Right forelimb (tissue), 1 donor: ENCODE measurements at regions not wholly inside any gene's neighbourhood (a gene's known extent, or its start where the extent isn't known, plus 50 kb on each side); places are given as distances from the start of the nearest gene placed in this dataset.

Experiments used
- DNase-seq: peaks from one replicate; pipeline ENCODE4 v3.0.0-alpha.2; 2018

- DNase-seq, result peak; percentile 83
Measured at GRCh38 chr11:69918938-69919650, 99.9 kb upstream of the FGF3 start.

DNA sequence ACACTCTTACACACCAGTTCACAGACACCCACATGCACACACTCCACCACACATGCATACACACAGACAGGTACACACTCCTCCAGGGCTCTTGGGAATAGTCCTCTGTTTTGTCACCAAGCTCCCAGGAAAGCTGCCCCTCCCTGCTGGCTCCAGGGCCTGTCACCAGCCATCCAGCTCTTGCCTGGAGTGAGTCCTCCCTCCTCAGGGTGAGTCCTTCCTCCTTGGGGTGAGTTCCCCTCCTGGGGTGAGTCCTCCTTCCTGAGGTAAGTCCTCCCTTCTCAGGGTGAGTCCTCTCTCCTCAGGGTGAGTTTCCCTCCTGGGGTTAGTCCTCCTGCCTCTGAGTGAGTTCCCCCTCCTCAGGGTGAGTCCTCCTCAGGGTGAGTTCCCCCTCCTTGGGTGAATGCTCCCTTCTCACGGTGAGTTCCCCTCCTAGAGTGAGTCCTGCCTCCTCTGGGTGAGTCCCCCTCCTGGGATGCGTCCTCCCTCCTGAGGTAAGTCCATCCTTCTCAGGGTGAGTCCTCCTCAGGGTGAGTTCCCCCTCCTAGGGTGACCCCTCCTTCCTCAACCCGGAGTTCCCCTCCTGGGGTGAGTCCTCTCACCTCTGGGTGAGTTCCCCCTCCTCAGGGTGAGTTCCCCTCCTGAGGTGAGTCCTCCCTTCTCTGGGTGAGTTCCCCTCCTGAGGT, 100.6 kb upstream of the FGF3 start:
- DNase-seq, result peak; percentile 34

DNA sequence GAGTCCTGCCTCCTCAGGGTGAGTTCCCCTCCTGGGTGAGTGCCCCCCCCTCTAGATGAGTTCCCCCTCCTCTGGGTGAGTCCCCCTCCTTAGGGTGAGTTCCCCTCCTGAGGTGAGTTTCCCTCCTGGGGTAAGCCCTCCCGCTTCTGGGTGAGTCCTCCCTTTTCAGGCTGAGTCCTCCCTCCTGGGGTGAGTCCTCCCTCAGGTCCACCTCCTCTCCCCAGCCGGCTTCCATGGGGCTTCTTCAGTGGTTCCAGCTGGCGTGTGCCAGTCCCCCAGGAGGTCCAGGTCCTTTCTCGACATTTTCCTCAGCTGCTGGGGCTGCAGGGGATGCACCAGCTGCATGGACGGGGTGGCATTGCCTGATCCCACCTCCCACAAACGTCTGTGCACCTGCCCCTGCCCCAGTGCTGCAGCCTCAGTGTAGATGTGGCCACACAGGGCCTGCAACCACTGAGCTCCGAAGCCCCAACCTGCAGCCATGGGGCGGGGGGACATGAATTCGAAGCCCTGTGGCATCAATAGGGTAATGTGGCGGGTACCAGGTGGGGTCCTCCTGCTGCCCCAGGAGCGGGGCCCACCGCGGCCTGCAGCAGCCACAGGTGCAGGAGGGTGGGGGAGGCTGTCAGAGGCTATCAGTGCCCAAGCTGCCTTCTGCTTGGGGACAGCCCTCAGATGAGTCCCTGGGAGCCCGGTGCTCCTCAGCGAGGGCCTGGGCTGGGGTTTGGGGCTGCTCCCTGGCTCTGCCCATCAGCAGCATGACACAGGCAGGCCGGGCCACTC, 101.3 kb upstream of the FGF3 start:
- peak; percentile 34 for DNase-seq

DNA sequence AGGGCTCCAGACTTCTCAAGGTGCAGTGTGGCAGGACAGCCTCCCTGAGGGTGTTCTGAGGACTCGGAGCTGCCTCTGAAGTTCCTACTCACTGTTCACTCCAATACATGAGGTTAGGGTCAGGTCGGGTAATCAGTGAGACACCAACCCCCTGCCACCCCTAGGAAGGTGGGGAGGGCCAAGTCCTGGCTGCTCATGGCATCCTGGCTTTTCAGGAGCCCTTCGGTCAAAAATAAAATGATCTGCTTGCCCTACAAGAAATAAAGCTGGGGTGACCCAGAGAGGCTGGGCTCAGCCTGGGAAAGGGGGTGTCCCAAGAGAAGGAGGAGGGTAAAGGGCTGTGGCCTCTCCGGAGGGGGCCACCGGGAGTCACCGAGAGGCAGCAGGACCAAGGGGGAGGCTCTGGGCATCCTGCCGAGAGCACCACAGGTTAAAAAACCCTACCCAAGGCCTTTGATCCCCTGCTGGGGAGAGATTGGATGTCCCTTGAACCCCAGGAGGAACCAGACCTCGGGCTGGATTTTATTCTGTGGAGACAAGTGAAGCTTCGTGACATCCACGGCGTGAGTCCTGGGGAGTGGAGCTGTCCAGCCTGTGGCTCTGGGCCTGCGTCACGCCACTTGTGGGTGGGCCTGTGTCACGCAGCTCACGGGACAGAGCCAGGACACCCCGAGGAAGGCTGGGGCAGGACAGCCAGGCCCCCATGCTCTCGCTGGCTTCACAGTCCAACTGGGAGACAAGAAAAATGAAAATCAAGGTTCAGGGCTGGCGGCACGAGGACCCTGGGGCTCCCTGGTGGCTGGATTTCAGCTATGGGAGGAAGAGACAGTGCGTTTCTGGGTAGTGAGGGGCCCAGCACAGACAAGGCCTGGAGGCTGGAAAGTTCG, 102.2 kb upstream of the FGF3 start:
- DNase-seq, result peak; percentile 37

DNA sequence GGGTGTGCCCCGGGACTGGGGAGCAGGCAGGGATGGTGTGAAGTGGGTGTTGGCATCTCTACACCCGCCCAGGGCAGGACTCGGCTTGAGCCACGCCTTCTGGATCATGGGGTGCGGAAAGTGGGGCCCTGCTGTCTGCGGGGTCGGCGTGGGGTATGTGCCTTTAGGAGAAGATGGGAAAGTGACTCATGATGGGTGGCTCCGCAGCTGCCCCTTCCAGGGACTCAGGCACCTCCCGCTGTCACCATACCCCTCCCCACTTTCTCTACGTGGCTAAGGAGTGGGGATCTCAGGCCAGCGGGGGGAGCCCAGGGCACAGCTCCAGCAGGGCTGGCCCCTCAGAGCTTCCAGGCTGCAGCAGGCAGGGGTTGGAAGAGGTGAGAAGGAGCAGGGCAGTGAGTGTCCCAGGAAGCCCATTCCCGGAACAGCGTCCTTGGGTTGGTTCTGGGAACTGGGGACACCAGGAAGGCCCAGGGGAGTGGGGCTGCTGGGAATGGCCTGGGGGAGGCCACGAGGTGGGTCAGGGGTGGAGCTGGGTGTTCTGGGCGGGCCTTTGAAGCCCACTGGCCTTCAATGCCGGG, 102.9 kb upstream of the FGF3 start:
- peak; percentile 38 for DNase-seq

- peak; percentile 7 for DNase-seq
Measured at GRCh38 chr11:69922596-69923111, 103.4 kb upstream of the FGF3 start.

DNA sequence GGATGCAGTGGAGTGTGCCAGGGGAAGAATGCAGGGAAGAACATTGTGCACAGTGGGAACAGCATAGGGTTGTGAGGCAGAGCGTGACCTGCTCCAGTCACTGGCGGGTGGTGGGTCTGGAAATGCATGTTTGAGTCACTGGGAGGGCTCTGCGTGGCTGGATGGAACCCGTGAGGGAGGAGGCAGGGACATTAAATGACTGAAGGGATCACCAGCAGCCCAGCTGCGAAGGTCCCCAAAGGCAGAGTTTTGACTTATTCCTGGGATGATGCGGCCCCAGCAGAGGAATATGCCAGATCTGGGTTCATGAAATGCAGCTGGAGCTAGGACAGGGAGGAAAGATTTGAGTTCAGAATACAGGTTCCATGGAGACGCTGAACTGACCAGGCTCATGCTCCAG, 104.0 kb upstream of the FGF3 start:
- DNase-seq, result peak; percentile 21

DNA sequence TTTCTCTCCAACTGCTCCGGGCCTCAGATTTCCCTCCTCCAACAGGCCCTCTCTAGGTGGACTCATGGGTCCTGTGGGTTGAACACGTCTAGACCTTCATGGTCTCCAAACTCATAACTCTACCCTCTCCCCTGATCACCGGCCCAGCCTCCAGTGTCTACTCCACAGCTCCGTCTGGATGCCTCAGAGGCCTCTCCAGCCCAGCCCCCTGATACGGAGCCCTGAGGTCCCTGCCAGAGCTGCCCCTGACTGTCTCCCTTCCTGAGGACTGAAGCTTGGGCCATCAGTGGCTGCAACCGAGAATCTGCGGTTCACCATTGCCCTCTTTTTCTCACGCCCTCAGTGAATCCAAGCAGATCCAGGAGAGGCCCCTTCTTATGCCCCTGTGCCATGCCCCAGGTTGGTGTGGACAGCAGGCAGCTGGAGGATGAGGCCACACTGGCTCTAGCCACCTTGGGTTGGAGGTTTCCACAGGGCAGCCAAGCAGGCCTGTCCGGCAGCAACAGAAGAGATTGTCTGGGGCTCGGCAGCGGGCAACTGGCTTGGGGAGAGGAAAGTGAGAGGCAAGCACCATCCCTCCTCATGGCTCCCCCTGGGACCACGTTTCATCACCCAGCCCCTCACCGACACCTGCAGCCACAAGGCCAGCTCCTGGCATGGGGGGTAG, 104.6 kb upstream of the FGF3 start:
- DNase-seq, result peak; percentile 34

DNA sequence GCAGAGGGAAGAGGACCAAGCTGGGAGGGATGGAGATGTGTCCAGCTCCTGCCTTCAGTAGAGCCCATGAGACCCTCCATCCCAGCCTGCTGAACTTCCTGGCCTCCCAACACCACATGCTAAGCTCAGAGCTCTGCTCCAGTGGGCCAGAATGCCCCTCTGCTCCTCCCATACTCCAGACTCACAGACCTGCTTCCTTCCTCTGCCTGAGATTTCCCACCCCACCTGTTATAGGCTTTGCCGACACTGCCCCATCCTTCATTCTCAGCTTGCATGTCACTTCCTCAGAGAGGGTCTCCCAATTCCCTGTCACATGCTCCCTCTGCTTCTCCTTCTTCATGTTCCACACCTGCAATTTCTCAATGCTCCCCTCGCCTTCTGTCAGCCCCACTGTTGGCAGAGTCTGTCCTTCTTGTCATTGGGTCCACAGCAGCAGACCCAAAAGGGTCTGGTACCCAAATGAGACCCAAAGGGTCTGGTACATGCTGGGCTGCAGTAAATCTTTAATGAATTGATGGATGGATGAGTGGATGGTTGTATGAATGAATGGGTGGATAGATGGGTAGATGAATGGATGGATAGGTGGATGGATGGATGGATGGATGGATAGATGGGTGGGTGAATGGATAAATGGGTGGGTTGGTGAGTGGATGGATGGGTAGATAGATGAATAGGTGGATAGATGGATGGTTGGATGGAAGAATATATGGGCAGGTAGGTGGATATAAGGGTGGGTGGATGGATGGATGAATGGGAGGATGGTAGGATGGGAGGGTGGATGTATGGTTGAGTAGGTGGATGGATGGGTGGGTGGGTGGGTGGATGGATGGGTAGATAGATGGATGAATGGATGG, 105.3 kb upstream of the FGF3 start:
- peak; percentile 21 for DNase-seq

DNA sequence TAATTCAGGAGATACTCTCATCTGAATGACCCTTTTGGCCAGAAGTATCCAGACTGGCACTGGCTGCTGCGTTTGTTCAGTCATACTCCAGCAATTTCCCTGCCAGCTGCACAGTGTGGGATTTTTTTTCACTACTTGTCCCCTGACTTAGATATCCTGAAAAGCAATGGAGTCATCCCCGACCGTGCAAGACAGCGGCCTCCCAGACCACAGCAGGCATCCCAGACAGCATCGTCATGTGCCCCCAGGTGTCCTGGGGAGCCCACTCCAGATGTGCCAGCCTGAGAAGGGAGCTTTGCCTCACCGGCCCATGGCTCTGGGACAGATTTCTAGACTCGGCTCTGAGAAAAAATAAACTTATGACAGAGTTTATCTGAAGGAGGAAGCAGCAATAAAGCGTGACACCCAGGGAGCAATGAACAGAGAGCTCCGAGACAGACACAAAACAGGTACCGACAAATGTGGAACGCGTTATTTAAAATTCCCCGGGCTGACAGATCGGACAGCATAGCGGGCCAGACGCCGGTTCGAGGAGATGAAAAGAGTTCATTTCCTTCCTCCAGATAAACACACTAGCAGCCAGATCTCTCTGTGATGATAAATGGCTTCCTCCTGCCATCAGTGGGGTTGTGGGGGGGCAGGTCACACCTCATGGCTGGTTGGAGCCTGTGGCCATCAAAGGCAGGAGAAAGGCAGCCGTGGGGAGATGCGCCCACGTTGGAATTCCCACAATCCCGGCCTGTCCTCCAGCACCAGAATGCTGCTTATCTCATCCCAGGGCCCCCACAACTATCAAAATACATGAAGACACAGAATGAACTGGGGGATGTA, 106.4 kb upstream of the FGF3 start:
- DNase-seq, result no peak

- DNase-seq, result no peak
Measured at GRCh38 chr11:69926376-69927050, 107.3 kb upstream of the FGF3 start.

GRCh38 chr11:69928121-69928520, 108.9 kb upstream of the FGF3 start:
- no peak for DNase-seq

DNA sequence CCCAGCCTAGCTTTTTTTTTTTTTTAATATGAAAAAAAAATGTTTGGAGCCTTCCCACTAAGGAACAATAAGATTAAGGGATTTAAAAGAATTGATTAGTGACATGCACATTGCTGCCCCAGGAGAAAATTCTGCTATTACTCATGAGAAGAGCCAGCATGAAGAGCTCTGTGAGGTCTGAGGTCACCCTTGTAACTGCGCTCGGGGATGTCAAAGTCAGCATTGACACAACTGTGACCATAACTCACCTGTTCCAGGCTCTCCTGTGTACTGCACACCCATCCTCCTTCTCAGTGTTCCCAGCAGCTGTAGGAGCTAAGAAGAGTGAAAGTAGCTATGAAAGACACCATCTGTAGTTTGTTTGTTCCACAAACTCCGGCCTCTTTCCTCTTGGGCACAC, 109.8 kb upstream of the FGF3 start:
- no peak for DNase-seq

DNA sequence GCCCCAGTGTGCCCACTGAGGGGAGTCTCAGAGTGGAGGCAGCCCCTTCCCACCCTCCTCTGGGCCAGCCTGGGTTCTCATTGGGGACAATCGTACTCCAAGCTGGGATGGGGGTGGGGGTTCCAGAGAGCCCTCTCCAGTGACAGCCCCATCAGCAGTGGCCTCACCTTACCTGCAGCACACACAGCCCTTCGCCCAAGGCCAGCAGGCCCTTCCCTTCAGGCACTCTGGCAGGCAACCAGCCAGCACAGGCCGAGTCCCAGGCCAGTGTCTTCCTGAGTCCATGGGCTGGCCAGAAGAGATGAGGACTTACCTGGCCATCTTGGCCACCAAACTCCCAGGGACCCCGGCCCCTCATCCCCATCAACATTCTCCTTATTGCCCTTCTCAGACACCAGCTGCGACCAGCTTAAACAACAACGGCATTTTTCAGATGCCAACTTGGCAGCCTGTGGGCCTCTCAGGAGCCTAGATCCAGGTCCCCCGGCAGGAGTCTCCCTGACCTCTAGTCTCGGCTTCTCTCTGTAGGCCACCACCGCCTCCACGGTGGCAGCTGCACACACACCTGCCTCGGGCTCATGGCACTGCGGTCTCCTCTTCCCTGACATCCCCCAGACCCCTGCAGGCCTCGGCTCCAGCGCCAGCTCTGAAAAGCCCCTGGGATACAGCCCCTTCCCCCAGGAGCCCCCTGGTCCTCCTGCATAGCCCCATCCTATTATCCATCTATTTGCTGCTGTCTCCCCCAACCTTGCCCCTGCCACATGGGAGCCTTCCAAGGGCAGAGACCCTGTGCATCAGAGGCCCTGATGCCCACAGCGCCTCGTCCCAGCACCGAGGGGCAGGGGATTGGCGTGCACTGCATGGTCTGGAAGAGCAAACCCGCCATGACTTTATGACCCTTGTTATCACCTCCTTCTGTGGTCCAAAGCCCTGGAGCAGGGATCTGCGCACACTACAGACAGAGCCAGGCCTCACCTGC, 111.2 kb upstream of the FGF3 start:
- DNase-seq, result no peak

GRCh38 chr11:69931060-69931910, 112.1 kb upstream of the FGF3 start:
- no peak for DNase-seq

DNA sequence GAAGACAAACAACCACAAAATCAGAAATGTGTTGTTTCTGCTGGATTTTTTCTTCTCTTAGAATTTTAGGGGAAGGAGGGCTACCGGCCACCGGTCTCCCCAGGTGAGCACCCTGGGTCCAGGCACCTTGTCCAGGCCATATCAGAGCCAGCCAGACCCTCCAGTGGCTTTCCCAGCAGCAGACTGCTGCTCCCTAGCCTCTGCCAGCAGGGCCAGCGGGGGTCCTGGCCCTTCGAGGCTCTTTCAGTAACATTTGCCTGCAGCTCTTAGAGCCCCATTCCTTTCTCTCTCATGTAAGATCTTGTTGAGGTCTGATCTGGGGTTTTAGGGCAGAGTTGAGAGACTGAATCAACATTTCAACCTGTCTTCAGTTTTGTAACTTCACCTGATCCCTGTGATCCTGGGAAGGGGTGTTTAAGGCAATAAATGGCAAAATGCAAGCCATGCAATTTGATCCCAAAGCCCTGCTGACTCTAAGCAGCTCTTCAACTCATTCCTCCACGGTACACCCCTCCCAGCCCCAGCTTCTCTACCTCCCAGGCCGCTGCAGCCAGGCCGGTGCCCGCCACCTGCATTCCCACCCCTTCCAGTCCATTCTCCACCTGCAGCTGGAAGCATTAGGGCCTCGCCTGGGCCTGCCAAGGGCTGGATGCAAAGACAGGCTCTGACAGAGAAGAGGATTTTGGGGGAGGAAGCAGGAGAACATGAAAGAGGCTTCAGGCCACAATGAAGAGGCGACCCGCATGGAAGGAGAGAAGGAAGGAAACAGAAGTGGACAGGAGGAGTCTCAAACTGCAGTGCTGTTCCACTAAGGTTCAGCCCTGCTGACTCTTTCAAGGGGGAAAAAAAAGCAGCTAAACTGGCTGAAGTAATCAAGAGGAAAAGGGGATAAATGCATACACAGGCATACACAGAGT, 113.0 kb upstream of the FGF3 start:
- DNase-seq, result no peak
